ENCODE measurements at regions not wholly inside any gene's neighbourhood (a gene's known extent, or its start where the extent isn't known, plus 50 kb on each side); places are given as distances from the start of the nearest gene placed in this dataset.

DNA sequence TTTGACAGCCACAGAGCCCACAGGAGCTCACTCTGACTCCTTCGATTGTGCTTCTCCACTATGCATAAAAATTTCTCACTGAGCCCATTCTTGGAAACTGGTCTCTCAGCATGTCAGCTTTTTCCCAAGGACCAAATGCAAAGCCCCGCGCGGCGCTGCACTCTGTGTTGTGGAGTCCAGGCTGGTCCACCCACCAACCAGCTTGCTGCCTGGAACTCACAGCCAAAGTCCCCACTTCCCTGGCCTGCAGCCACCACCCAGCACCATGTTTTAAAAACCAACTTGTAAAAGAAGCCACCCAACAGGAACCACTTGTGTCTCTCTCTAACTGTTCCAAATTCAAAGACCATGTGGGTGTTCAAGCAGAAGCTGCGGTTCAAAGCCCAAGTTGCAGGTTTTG, 124.4 kb downstream of the SPATA19 start:
- no peak for DNase-seq (ENCODE audit: low spot score)

DNA sequence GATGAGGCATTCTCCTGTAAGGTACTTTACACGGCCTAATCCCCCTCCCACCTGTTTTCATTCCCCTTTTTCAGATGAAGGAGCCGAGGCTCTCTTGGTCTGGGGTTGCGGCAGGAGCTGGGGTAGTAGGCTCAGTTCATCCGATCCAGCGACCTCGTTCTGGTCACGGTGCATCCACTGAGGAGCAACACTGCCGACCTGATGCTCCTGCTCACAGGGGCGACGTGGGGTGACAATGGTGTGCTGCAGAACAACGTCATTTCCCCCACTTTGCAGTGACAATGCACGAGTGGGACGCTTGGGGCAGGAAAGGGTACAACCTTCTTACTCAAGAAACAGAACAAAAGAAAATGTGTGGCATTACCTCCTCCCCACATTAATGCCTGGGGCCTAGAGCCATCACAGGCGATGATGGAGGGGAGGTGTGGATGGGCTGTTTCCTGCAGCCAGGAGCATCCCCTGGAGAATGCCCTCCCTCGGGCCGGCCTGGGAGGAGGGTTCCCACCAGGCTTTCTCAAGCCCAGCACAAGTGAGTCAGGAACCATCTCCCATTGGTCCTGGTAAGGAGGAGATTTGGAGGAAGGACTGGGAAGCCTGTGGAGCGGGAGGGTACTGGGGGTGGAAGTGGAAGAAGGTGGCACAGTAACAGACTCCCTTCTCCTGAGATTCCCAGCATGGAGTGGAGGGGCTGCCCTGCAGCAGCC, 125.6 kb downstream of the SPATA19 start:
- no peak for DNase-seq (ENCODE audit: low spot score)

DNA sequence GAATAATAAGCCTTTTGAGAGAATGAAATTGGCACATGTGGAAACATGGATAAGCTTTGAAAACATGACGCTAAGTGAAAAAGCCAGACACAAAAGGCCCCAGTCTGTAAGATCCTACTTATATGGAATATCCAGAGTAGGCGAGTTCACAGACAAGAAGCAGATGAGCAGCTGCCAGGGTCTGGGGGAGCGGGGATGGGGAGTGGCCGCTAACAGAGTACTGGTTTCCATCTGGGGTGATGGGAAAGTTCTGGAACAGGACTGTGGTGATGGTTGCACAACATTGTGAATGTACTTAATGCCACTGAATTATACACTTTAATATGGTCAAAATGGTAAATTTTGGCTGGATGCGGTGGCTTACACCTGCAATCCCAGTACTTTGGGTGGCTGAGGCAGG, 126.5 kb downstream of the SPATA19 start:
- no peak for DNase-seq (ENCODE audit: low spot score)

DNA sequence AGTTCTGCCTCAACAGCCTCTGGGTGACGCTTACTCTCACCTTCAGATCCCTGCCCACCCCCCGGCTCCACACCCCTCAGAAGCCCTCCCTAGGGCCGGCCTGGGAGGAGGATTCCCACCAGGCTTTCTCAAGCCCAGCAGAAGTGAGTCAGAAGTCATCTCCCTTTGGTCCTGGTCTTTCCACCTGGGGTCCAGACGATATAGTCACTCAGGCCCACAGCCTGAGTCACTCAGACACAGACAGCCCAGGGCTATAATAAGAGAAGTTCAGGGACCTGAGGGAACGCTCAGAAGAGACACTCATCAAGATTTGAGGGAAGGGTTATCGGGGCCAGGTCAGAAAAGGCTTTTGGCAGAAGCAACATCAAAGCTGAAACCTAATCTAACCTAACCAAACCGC, 127.1 kb downstream of the SPATA19 start:
- DNase-seq (ENCODE audit: low spot score), result no peak

DNA sequence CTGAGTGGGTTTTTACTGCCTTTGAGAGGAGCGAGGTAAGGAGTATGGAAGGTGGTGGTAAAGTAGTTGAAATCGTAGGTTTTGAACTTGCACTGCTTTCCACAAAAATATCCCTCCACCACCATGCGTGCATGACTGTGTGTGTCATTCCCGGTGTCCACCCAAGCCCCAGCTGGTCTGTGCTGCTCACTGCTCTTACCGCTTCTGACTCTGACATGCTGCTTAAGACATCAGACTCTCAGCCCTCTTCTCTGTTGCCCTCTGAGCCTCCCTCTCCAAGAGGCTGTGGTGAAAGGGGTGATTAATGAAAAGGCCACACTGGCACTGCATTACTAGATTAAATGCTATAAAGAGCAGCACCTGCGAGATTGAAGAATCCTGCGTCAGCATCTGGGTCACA, 128.7 kb downstream of the SPATA19 start:
- no peak for DNase-seq (ENCODE audit: low spot score)

DNA sequence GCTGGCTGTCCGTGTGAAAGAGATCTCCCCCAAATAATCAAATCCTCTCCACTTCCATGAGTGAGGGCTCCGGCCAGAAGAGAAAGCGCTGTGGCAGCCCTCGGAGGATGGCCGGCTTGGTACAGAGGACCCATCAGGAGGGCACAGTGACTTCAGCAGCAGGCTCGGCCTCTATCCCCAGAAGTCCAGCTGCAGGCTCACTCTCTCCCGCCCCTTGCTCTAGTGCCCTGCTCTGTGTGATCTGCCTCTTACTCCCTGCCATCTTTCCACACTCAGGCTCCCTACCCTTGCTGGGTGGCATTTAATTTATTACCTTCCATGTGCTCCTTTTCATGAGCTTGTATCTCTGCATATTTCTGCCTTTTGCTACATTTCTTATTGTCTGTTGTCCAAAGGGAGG, 129.7 kb downstream of the SPATA19 start:
- no peak for DNase-seq (ENCODE audit: low spot score)

DNA sequence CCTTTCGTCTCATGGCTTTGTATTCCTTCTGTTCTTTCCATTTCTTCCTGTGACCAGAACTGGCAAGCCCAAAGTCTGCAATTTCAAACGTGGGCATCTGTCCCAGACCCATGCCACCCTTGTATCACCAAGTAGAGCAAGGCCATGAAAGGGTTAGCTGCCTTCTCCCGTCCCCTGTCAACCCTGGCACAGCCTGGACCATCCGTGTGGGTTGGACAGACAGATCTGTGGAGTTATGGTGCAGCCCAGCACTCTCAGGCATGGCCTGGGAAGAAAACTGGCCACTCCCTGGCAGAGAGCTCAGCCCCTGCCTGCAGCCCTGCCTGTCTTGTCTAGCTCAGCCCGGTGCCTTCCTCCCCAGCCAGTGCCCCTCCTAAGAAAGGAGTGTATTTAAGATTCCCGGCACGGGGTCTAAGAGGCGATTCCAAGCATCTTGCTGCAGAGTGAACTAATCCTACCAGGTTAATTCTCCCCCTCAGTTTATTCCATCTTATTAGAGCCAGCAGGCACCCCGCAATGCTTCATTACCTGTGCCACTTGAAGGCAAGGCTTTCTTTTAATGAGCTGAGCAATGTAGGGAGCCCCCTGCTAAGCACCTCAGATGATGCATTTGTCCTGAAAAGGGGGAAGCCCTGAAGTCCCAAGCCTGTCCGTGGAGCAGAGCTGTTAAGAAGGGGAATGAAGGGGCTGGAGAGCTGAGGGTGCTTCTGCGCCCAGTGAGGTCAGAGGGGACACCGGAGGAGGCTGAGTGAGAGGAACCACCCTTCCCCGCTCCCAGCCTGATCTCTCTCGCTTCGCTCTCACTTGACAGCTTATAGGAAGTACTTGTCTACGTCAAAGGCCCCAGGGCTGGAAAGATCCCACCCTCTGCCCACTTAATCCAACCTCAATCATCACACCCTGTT, 130.6 kb downstream of the SPATA19 start:
- no peak for DNase-seq (ENCODE audit: low spot score)

DNA sequence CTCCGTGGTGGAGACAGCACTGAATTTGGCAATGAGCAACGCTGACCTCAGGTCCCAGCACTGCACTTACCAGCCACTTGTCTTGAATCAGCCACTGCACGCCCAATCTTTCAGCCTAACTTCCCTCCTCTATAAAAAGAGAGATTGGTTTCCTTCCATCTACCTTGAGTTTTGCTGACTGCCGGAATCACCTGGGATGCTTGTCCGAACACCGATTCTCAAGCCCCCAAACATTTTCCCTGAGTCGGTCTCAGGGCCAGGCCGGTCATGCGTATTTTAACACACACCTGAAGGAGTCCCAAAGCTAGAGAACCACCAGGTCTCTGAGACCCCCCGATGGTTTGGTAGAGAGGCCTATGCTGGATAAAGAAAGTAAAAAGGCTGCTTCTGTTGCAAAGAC, 131.5 kb downstream of the SPATA19 start:
- no peak for DNase-seq (ENCODE audit: low spot score)

DNA sequence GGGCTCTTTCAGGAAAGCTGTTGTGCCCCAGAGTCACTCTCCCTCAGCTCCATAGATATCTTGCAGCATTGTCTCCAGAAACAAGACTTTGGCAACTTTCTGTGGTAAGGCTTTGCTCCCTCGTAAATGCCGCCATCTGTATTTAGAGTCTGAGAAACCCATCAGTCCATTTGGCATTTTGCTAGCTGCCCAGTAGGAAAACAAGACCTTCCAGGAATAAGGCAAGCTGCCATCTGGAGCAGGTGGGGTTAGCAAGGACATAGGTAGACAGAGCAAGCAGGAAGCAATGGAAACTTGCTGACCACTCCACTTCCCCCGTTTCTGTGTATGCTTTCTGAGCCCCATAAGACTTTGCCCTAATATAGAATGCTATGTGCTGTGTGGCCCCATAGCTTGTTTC, 131.9 kb downstream of the SPATA19 start:
- no peak for DNase-seq (ENCODE audit: low spot score)

DNA sequence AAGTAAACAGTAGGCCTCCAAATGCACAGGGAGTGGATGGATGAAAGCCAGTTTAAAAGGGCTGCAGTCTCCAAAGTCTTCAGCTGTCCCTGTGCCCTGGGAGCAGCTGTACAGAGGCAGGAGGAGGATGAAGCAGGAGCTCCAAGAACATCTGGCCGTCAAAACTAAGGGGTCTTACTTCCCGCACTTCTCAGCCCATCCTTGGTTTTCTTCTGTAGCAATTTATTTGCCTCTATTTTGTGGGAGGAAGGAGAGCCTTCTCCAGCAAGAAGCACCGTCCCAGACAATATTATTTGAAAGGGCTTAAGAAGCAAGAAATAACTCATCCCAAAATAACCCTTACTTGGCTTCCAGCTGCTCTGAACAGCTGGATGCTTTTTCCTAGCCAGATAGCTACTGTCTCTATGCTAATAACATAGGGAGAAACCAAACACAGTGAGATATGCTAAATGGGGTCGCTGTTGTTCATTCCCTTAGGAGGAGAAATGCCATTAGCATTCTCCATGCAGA, 133.2 kb downstream of the SPATA19 start:
- no peak for DNase-seq (ENCODE audit: low spot score)

DNA sequence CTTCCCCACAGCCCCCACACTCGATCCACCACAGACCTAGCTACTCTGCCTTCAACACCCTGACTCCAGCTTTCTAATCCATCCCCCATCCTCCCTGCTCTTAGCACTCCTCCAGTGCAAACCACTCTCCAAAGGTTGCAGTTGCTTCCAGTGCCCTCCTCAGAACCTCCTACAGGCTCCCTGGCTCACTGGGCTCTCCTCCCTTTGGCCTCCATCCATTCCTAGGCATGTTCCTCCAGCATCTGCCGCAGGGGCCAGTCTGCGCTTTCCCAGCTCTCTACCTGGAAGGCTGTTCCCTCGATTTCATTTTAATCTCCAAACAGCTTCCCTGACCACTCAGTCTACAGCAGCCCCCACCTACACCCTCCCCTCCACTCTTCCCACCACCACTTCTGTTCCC, 133.8 kb downstream of the SPATA19 start:
- DNase-seq (ENCODE audit: low spot score), result no peak

DNA sequence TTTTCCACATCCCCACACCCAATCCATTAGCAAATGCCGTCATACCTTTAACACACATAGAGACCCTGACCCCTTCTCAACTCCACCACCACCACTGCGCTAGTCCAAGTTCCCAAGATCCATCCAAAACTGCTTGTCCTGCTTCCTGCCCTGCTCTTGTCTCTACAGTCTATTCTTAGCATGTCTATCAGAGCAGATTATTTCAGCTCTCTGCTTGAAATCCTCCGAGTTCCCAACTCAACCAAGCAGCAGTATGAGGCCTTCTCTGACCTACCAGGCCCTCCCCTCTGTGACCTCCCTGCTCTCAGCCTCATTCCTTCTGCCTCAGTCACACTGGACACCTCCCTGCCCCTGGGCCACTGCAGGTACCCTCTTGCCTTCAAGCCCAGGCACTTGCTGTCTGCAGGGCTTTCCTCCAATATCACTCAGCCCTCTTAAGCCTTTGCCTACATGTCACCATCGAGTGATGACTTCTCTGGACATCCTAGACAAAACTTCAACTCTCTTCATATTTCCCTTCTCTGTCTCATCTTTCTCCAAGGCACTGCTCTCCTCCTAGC, 134.6 kb downstream of the SPATA19 start:
- no peak for DNase-seq (ENCODE audit: low spot score)

DNA sequence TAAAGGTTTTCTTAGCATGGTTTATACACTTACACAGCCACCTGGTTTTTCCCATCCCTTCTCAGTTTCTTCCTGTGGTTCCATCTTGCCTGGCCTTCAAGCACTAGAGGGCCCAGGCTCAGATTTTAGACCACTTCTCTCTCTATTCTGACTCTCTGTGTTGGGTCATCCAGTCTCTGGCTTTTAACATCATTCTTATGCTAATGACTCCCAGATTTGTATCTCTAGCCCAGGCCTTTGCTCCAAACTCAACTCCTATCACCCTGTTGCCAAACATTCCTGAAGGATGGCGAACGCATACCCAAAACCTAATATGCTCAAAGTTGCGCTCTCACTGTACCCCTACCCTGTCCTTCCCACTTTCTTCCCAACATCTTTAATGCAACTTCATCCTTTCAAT, 135.1 kb downstream of the SPATA19 start:
- DNase-seq (ENCODE audit: low spot score), result no peak

DNA sequence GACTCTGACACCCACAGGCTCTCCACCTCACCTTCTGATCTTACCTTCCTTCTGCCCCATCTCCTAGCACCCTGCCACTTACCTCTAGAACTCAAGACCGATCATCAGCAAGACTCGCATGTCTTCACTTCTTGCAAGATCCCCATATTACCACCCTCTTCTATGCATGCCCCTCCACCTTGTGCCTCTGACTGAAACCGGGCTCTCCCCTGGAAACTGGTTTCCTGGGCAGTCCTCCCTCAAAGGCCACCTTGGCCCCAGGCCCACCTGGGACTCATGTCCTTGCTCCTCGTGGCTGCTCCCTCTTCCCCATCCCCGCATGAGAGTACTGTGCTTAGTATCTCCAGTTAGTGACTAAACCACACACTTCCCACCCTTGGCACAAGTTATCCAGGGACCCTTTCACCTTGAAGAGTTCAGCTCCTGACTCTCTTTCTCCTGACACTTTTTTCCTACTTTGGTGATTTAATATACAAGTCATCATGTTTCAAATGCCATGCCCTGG, 136.7 kb downstream of the SPATA19 start:
- DNase-seq (ENCODE audit: low spot score), result no peak

DNA sequence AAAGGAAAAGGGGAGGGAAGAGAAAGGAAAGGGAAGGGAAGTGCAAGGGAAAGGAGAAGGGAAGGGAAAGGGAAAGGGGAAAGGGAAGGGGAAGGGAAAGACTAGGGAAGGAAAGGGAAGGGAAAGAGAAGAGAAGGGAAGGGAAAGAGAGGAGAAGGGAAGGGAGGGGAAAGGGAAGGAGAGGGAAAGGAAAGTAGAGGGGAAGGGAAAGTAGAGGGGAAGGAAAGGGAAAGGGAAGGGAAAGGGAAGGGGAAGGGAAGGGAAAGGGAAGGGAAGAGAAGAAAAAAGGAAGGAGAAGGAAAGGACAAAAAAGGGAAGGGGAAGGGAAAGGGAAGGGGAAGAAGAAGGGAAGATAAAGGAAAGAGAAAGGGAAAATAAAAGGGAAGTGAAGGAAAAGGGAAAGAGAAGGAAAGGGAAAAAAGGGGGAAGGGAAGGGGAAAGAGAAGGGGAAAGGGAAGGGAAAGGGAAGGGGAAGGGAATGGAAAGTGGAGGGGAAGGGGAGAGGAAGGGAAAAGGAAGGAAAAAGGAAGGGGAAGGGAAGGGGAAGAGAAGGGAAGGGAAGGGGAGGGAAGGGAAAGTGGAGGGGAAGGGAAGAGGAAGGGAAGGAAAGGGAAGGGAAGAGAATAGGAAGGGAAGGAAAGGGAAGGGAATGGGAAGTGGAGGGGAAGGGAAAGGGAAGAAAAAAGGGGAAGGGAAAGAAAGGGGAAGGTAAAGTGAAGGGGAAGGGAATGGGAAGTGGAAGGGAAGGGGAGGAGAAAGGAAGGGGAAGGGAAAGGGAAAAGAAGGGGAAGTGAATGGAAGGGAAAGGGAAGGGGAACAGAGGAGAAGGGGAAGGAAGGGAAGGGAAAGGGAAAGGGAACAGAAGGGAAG, 138.2 kb downstream of the SPATA19 start:
- no peak for DNase-seq (ENCODE audit: low spot score)

DNA sequence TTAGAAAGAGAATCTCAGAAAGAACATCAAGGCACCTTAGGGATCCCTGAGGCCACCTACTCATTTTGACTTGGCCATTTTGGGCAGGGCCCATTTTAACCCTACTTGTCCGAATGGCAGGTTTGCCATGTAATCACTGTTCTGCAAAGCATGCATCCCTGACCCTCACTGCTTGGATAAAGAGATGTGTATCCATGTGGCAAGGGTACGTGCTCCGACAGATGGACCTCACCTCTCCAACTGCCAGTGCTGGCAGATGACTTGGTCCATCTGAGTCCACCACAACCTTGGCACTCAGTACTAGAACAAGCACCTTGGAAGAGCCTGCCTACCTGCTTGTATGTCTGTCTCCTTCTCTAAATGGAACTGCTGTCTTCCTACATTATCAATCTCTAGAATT, 139.4 kb downstream of the SPATA19 start:
- DNase-seq (ENCODE audit: low spot score), result no peak

DNA sequence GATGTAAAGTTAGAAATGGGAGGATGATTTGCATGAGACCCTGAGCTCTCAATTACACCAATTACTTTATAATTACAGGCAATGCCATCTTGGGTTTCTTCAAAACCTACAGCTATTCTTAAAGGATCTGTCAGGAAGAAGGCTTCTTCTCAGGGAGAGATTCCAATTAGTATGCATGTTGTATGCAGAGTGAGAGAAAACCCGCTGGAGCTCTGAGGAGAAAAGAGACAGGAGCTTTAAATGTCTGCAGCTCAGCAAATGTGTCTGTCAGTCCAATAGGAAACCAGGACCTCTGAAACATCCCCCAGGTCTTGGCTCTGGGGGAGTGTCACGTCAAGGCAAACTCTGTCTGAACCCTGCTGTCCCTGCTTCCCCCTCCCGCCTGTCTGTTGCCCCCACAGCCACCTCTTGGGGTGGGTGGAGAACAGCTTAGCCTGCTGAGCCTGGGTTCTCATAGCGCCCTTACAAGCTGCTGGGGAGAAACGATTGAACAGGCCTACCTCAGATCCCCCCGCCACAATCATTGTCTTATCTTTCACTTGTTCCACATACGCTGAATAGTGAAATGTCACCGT, 140.2 kb downstream of the SPATA19 start:
- no peak for DNase-seq (ENCODE audit: low spot score)

DNA sequence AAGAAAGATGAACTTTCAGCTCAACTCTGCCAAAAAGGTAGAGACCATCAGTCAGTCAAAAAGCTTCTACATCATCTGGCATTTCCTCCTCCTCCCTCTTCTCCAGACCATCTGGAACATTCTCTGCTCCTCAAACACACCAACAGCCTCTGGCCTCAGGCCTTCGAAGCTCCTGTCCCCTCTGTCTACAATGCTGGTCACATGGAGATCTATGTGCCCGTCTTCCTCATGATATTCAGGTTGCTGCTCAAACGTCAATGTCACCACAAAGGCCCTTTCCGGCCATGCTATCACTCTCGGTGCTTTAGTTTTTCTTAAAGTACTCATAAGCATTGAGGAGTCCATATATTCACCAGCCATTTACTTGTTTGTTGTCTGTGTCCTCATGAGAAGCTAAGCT, 146.2 kb downstream of the SPATA19 start:
- DNase-seq (ENCODE audit: low spot score), result no peak

DNA sequence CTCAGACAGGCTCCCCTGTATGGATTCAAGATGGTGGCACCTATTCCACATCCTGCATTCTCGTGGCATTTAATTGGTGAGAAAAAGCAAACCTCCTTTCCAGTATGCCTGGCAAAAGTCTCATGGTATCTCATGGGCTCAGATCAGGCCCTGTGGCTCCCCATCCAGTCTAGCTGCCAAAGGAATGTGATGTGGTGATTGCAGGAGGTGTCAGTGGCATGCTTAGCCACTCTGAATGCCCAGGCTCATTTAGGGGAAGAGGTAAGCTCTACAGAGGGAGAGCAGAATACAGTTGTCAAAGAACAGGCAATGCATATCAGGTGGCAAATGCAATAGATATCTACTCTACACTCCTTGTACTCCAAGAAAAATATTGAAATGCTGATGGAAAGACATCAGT, 146.7 kb downstream of the SPATA19 start:
- DNase-seq (ENCODE audit: low spot score), result no peak

DNA sequence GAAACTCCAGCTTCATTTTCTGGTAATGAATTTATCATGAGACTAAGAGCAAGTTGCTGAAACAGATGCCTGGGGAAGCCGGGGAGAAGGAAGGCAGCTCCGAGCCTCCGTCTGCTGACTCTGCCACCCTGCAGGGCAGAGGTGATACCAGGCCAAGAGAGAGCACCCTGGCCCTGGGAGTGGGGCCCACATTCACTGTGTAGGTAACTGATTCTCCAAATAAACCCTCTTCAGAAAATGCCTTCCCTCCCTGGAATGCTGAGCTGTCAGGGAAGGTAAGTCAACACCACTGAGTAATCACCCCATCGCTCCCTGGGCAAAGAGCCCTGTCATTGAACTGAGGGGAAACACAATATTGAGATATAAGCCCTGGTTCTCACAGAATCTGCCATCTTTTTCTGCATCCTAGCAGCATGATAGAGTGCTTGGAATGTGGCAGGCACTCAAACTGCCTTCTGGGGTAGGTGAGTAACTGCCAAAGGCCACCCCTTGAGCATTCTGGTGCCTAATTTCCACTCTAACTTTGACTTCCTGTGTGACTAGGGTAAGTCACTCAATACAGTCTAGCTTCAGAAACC, 147.6 kb downstream of the SPATA19 start:
- DNase-seq (ENCODE audit: low spot score), result no peak

DNA sequence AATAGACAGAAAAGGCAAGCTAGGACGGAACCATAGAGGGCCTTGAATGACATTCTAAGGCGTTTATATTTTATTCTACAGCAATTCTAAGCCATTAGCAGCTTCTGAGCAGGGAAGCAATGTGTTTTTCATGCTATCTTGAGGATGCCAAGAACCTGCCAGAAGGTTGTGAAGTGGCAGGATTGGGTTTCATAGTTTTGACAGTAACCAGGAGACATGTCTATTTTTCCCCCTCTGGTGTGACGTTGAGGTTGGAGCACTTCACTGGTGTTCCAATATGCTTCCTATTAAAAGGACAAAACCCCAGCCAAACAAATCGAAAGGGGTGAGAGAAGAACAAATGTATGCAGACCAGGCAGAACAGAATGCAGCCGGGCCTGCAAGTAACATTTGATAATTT, 148.2 kb downstream of the SPATA19 start:
- DNase-seq (ENCODE audit: low spot score), result no peak

All from umbilical cord (tissue), 1 donor.